ENCODE measurements at regions not wholly inside any gene's neighbourhood (a gene's known extent, or its start where the extent isn't known, plus 50 kb on each side); places are given as distances from the start of the nearest gene placed in this dataset.

GRCh38 chr1:94693435-94693834, 126.7 kb upstream of the SLC44A3 start:
- DNase-seq (no peak), ATAC-seq (no peak)
- intact Hi-C loops (cut with DNase I; ENCODE audit: low total_unique reads), result no loop called here
- Histone ChIP-seq H3K27ac (no peak overlapping the region), H3K9me3 (no peaks in the 10 kb centered on the region), H3K36me3 (no peaks in the 10 kb centered on the region), H3K27me3 (peaks cover 0 to 3% (median 0%) of the 10 kb centered on the region in 3 donors), H3K4me3 (no peak overlapping the region), H3K4me1 (peaks cover 0 to 6% of the 10 kb centered on the region in 2 donors)
- in situ Hi-C loops (cut with MboI; ENCODE audit: low sequenced_read_pairs in 4 of 4), result loop anchor here in 1 of 4 donors (10.0 kb wide), 1 partner anchor 101 kb away; no protein-coding TSS in a partner anchor
- TF ChIP-seq POLR2A (IDR thresholded peaks at IDR 0.05) (no peak), CTCF (IDR thresholded peaks at IDR 0.05 in 4 of 5, conservative IDR thresholded peaks at IDR 0.05 in 1 of 5) (no peak)

GRCh38 chr1:94693029-94693428, 127.1 kb upstream of the SLC44A3 start:
- DNase-seq, result no peak
- in situ Hi-C loops (cut with MboI; ENCODE audit: low sequenced_read_pairs in 4 of 4) (loop anchor here in 1 of 4 donors (10.0 kb wide), 1 partner anchor 102 kb away; no protein-coding TSS in a partner anchor), intact Hi-C loops (cut with DNase I; ENCODE audit: low total_unique reads) (no loop called here)
- Histone ChIP-seq H3K27me3 (peaks cover 0 to 3% (median 0%) of the 10 kb centered on the region in 3 donors), H3K4me1 (peaks cover 0 to 6% of the 10 kb centered on the region in 2 donors), H3K36me3 (no peaks in the 10 kb centered on the region), H3K27ac (no peak overlapping the region), H3K9me3 (no peaks in the 10 kb centered on the region), H3K4me3 (no peak overlapping the region)
- no peak for ATAC-seq
- TF ChIP-seq CTCF (IDR thresholded peaks at IDR 0.05 in 4 of 5, conservative IDR thresholded peaks at IDR 0.05 in 1 of 5) (no peak), POLR2A (IDR thresholded peaks at IDR 0.05) (no peak)

- H3K27ac ChIP-seq, result peak overlapping the region; percentile 51 to 67 (median 64)
- in situ Hi-C loops (cut with MboI; ENCODE audit: low sequenced_read_pairs in 4 of 4) (no loop called here), intact Hi-C loops (cut with DNase I; ENCODE audit: low total_unique reads) (no loop called here)
- no peak for TF ChIP-seq POLR2A (IDR thresholded peaks at IDR 0.05)
- H3K4me3 ChIP-seq, result no peak overlapping the region
- DNase-seq, result no peak
- H3K27me3 ChIP-seq, result peaks cover 0 to 3% (median 0%) of the 10 kb centered on the region in 3 donors
- no peaks in the 10 kb centered on the region for H3K36me3 ChIP-seq
- no peak for ATAC-seq
- peaks cover 0 to 6% of the 10 kb centered on the region in 2 donors for H3K4me1 ChIP-seq
- H3K9me3 ChIP-seq, result no peaks in the 10 kb centered on the region
These were observed 131.5 kb upstream of the SLC44A3 start for GRCh38 chr1:94688646-94689045.

GRCh38 chr1:94686882-94687281, 133.3 kb upstream of the SLC44A3 start:
- Histone ChIP-seq H3K4me3 (no peak overlapping the region), H3K27ac (no peak overlapping the region), H3K9me3 (no peaks in the 10 kb centered on the region), H3K27me3 (no peaks in the 10 kb centered on the region), H3K36me3 (no peaks in the 10 kb centered on the region), H3K4me1 (peaks cover 0 to 6% of the 10 kb centered on the region in 2 donors)
- DNase-seq (peak in 1 of 2 donors; percentile 31), ATAC-seq (no peak)
- in situ Hi-C loops (cut with MboI; ENCODE audit: low sequenced_read_pairs in 4 of 4) (no loop called here), intact Hi-C loops (cut with DNase I; ENCODE audit: low total_unique reads) (no loop called here)
- TF ChIP-seq CTCF (IDR thresholded peaks at IDR 0.05 in 4 of 5, conservative IDR thresholded peaks at IDR 0.05 in 1 of 5) (no peak), POLR2A (IDR thresholded peaks at IDR 0.05) (no peak)

GRCh38 chr1:94684690-94685250, 135.4 kb upstream of the SLC44A3 start:
- ATAC-seq (no peak), DNase-seq (no peak)
- no peaks in the 10 kb centered on the region for H3K36me3 ChIP-seq
- peaks cover 0 to 6% of the 10 kb centered on the region in 2 donors for H3K4me1 ChIP-seq
- TF ChIP-seq POLR2A (IDR thresholded peaks at IDR 0.05) (no peak), CTCF (IDR thresholded peaks at IDR 0.05 in 4 of 5, conservative IDR thresholded peaks at IDR 0.05 in 1 of 5) (no peak)
- no peak overlapping the region for H3K27ac ChIP-seq
- intact Hi-C loops (cut with DNase I; ENCODE audit: low total_unique reads) (no loop called here), in situ Hi-C loops (cut with MboI; ENCODE audit: low sequenced_read_pairs in 4 of 4) (no loop called here)
- no peak overlapping the region for H3K4me3 ChIP-seq
- no peaks in the 10 kb centered on the region for H3K9me3 ChIP-seq
- H3K27me3 ChIP-seq, result no peaks in the 10 kb centered on the region
